IMR-90 (cell line): ENCODE measurements at regions not wholly inside any gene's neighbourhood (a gene's known extent, or its start where the extent isn't known, plus 50 kb on each side); places are given as distances from the start of the nearest gene placed in this dataset.

Source experiments
- ATAC-seq: fragments of 200-7000 bp; cut with Tn5 transposase; 2 replicates; pipeline ENCODE4 v1.9.1; 2020; ENCODE audit warnings: low read depth, mild to moderate bottlenecking, moderate library complexity
- BruUV-seq: library from RNA; stranded (reverse); fragments of 400-500 nt; replicated peaks from 2 replicates; lab custom pipeline; 2021; lab: Mats Ljungman, UMichigan
- CTCF ChIA-PET: fragments of 300-600 bp; formaldehyde crosslinking; extraction: SDS; loops from one replicate; lab custom pipeline; 2021; ENCODE audit warnings: antibody characterized with exemption; lab: Yijun Ruan, JAX
- POLR2A ChIA-PET: fragments of 300-600 bp; sonication (Branson Sonifier 250); formaldehyde crosslinking; loops from one replicate; lab custom pipeline; 2022; ENCODE audit warnings: antibody characterized with exemption; ENCODE audit not compliant: unreplicated experiment; lab: Charles Lee
- DNase-seq: peaks from one replicate; pipeline ENCODE4 v3.0.0; 2013
- H2AFZ ChIP-seq: replicated peaks from 2 replicates; pipeline ENCODE3; 2013; ENCODE audit warnings: low read length, mild to moderate bottlenecking; ENCODE audit not compliant: poor library complexity
- H2AK5ac ChIP-seq: 2 replicates; pipeline ENCODE4 v1.6.1; 2013; ENCODE audit warnings: low read depth, low read length, inconsistent platforms
- H2AK9ac ChIP-seq: replicated peaks from 2 replicates; pipeline ENCODE3; 2013; ENCODE audit warnings: mild to moderate bottlenecking, low read depth, low read length, moderate library complexity; ENCODE audit not compliant: poor library complexity
- H2BK120ac ChIP-seq: 2 replicates; pipeline ENCODE4 v1.6.1; 2013; ENCODE audit warnings: low read depth, low read length, inconsistent platforms
- H2BK15ac ChIP-seq: 3 replicates; pipeline ENCODE4 v1.6.1; 2013; ENCODE audit warnings: low read depth, low read length, inconsistent platforms
- H2BK20ac ChIP-seq: 2 replicates; pipeline ENCODE4 v1.6.1; 2013; ENCODE audit warnings: low read depth, mild to moderate bottlenecking, inconsistent platforms, low read length, moderate library complexity
- H2BK5ac ChIP-seq: 2 replicates; pipeline ENCODE4 v1.6.1; 2013; ENCODE audit warnings: mild to moderate bottlenecking, low read depth, low read length, inconsistent platforms; ENCODE audit not compliant: poor library complexity, severe bottlenecking
- H3K14ac ChIP-seq: replicated peaks from 2 replicates; pipeline ENCODE4 v1.6.1; 2013; ENCODE audit warnings: low read depth, low read length, inconsistent platforms
- H3K18ac ChIP-seq: 2 replicates; pipeline ENCODE4 v1.6.1; 2013; ENCODE audit warnings: low read depth, low read length, control low read depth
- H3K23ac ChIP-seq: 2 replicates; pipeline ENCODE4 v1.6.1; 2013; ENCODE audit warnings: low read depth, low read length, inconsistent platforms
- H3K27ac ChIP-seq: 2 replicates; pipeline ENCODE4 v1.5.1; 2013; ENCODE audit warnings: mild to moderate bottlenecking, control low read depth, low read length; ENCODE audit not compliant: insufficient read depth
- H3K27me3 ChIP-seq: 2 replicates; pipeline ENCODE4 v1.6.1; 2013; ENCODE audit warnings: low read length; ENCODE audit not compliant: control insufficient read depth, insufficient read depth
- H3K36me3 ChIP-seq: 2 replicates; pipeline ENCODE4 v1.6.1; 2013; ENCODE audit warnings: low read length, mixed read lengths; ENCODE audit not compliant: control insufficient read depth, insufficient read depth
- H3K4ac ChIP-seq: 2 replicates; pipeline ENCODE4 v1.6.1; 2013; ENCODE audit warnings: low read depth, low read length, inconsistent platforms
- H3K4me1 ChIP-seq: 2 replicates; pipeline ENCODE4 v1.6.1; 2013; ENCODE audit warnings: low read length, mixed read lengths; ENCODE audit not compliant: control insufficient read depth, insufficient read depth
- H3K4me2 ChIP-seq: 2 replicates; pipeline ENCODE4 v1.6.1; 2013; ENCODE audit warnings: low read depth, mild to moderate bottlenecking, control low read depth, low read length, moderate library complexity
- H3K4me3 ChIP-seq: 2 replicates; pipeline ENCODE4 v1.5.1; 2013; ENCODE audit warnings: low read depth, mild to moderate bottlenecking, control low read depth, low read length, moderate library complexity; ENCODE audit not compliant: insufficient read depth
- H3K56ac ChIP-seq: 2 replicates; pipeline ENCODE4 v1.6.1; 2013; ENCODE audit warnings: low read length, inconsistent platforms; ENCODE audit not compliant: insufficient read depth; ENCODE audit errors: extremely low read depth
- H3K79me1 ChIP-seq, 2 experiments: 2 replicates each; pipeline ENCODE4 v1.6.1; 2013; ENCODE audit warnings: low read length in 2 of 2, inconsistent platforms in 1 of 2, low read depth in 1 of 2
- H3K9ac ChIP-seq: 2 replicates; pipeline ENCODE4 v1.6.1; 2013; ENCODE audit warnings: low read depth, low read length, control low read depth
- H3K9me1 ChIP-seq: 2 replicates; pipeline ENCODE4 v1.6.1; 2013; ENCODE audit warnings: low read length, inconsistent platforms; ENCODE audit not compliant: insufficient read depth
- H3K9me3 ChIP-seq: 2 replicates; pipeline ENCODE4 v1.6.1; 2013; ENCODE audit warnings: low read length; ENCODE audit not compliant: control insufficient read depth, insufficient read depth
- H4K20me1 ChIP-seq: 2 replicates; pipeline ENCODE4 v1.6.1; 2013; ENCODE audit warnings: low read length, inconsistent platforms; ENCODE audit not compliant: insufficient read depth
- H4K5ac ChIP-seq: 2 replicates; pipeline ENCODE4 v1.6.1; 2013; ENCODE audit warnings: mild to moderate bottlenecking, low read depth, low read length, control low read depth
- H4K8ac ChIP-seq, 2 experiments: 2 replicates each; pipeline ENCODE4 v1.6.1; 2013; ENCODE audit warnings: low read depth in 2 of 2, low read length in 2 of 2, control low read depth in 1 of 2, inconsistent platforms in 1 of 2
- H4K91ac ChIP-seq: 2 replicates; pipeline ENCODE4 v1.6.1; 2013; ENCODE audit warnings: low read depth, low read length, inconsistent platforms; ENCODE audit not compliant: insufficient read depth
- FOS ChIP-seq: fragments of 150-350 bp; IDR thresholded peaks from 2 replicates; pipeline ENCODE4 v1.6.1; 2016; ENCODE audit warnings: low read depth, low read length
- MAZ ChIP-seq: IDR thresholded peaks from 2 replicates; pipeline ENCODE4 v1.6.1; 2012; ENCODE audit warnings: low read depth, mild to moderate bottlenecking, low read length, improper control_type of control experiment, moderate library complexity, borderline replicate concordance
- RCOR1 ChIP-seq: IDR thresholded peaks from 2 replicates; pipeline ENCODE4 v1.6.1; 2012; ENCODE audit warnings: mild to moderate bottlenecking, low read length, improper control_type of control experiment; ENCODE audit not compliant: insufficient replicate concordance
- RFX5 ChIP-seq: IDR thresholded peaks from 2 replicates; pipeline ENCODE4 v1.8.0; 2012; ENCODE audit warnings: low read depth, mild to moderate bottlenecking, low read length, moderate library complexity
- WGBS, 2 experiments: methylation state at CpG; one replicate each; pipeline versions ENCODE4 v1.1.5 to v1.1.7; 2013; ENCODE audit warnings: missing lambda C conversion rate in 2 of 2; ENCODE audit not compliant: insufficient read length in 1 of 2; ENCODE audit errors: extremely low coverage in 2 of 2; 5-methylcytosine and 5-hydroxymethylcytosine counted together
- dilution Hi-C: fragments of 300-500 bp; cut with HindIII; formaldehyde crosslinking; loops from one replicate; pipeline ENCODE4 v1.14.3; 2018; ENCODE audit warnings: low sequenced_read_pairs; ENCODE audit not compliant: unreplicated experiment
- in situ Hi-C: fragments of 300-500 bp; cut with MboI; formaldehyde crosslinking; loops from 3 replicates; pipeline ENCODE4 v1.14.3; 2019; ENCODE audit warnings: low sequenced_read_pairs, inconsistent platforms, mixed read lengths
- intact Hi-C: fragments of 100-400 bp; cut with micrococcal nuclease; formaldehyde crosslinking; loops from 2 replicates; pipeline ENCODE4 v1.10.0; 2022

DNA sequence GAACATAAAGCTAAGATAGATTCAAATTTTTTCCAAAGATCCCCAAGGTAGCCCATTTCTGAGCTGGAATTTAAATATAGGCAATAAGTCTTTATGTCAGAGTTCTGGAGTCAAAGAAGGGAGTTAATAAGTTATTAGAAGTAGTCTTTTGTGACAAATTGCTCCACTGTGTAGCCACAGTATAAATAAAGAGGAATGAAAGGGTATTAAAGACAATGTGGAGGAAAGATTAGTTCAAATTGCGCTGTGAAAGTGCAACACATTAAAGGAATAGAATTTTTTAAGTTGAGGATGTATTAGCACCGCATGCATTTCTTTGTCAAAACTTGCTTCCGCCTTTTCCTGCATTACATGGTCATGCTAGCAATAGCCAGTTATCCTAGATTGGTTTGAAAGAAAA is 666.6 kb upstream of the CCDC54 start:
- no peak overlapping the region for H3K14ac ChIP-seq
- H3K4me3 ChIP-seq = no peak overlapping the region
- no peak overlapping the region for H3K23ac ChIP-seq
- no peaks in the 10 kb centered on the region for H3K9me1 ChIP-seq
- H3K4me1 ChIP-seq = no peaks in the 10 kb centered on the region
- ChIA-PET POLR2A (no interaction called here), CTCF (no interaction called here)
- H3K9me3 ChIP-seq = no peaks in the 10 kb centered on the region; the same call in 1 of the 2 replicates
- H3K79me1 ChIP-seq = no peaks in the 10 kb centered on the region
- no peak for DNase-seq
- H3K56ac ChIP-seq = no peak overlapping the region
- TF ChIP-seq MAZ (no peak), FOS (no peak), RCOR1 (no peak), RFX5 (no peak)
- H2BK15ac ChIP-seq = no peak overlapping the region
- H3K36me3 ChIP-seq = no peaks in the 10 kb centered on the region
- H3K4ac ChIP-seq = no peak overlapping the region
- no peak overlapping the region for H2AK9ac ChIP-seq
- no CpG with 5 or more reads among the region's 3 CpGs for WGBS, 2 experiments
- in situ Hi-C loops (no loop called here), intact Hi-C loops (no loop called here), dilution Hi-C loops (no loop called here)
- no peaks in the 10 kb centered on the region for H4K20me1 ChIP-seq
- no peak overlapping the region for H4K91ac ChIP-seq
- H2BK120ac ChIP-seq = no peak overlapping the region
- H2AFZ ChIP-seq = no peak overlapping the region
- no peak overlapping the region for H2BK5ac ChIP-seq
- no TSS peak for BruUV-seq
- no peak overlapping the region for H2BK20ac ChIP-seq
- H3K27ac ChIP-seq = no peak overlapping the region
- H3K27me3 ChIP-seq = no peaks in the 10 kb centered on the region
- H4K5ac ChIP-seq = no peak overlapping the region
- no peak for ATAC-seq
- no peak overlapping the region for H3K9ac ChIP-seq
- no peak overlapping the region for H4K8ac ChIP-seq
- no peak overlapping the region for H3K18ac ChIP-seq
- no peak overlapping the region for H3K4me2 ChIP-seq
- H2AK5ac ChIP-seq = no peak overlapping the region
